ENCODE measurements at regions not wholly inside any gene's neighbourhood (a gene's known extent, or its start where the extent isn't known, plus 50 kb on each side); places are given as distances from the start of the nearest gene placed in this dataset.
"Not testable (repeated sequence)": the region's sequence is repeated elsewhere in the genome, so short reads cannot be mapped to it uniquely, and the experiment has no call there.

- no peaks in the 10 kb centered on the region for H3K4me1 ChIP-seq (ENCODE audit: control insufficient read depth, insufficient read depth, low read length)
- no peak overlapping the region for H3K9ac ChIP-seq (ENCODE audit: low read length)
- H3K27me3 ChIP-seq (ENCODE audit: control insufficient read depth, insufficient read depth, low read length) = no peaks in the 10 kb centered on the region
- H3K4me3 ChIP-seq (ENCODE audit: low read length) = no peak overlapping the region
- no peaks in the 10 kb centered on the region for H3K36me3 ChIP-seq (ENCODE audit: control insufficient read depth, insufficient read depth, low read length)
- no peak overlapping the region for H3K27ac ChIP-seq (ENCODE audit: low read depth, low read length)
These were observed 140.8 kb upstream of the RASA1 start for GRCh38 chr5:87126869-87127268.

GRCh38 chr5:87127426-87127825 lies 140.3 kb upstream of the RASA1 start:
- no peak overlapping the region for H3K27ac ChIP-seq (ENCODE audit: low read depth, low read length)
- H3K9ac ChIP-seq (ENCODE audit: low read length) = no peak overlapping the region
- no peak overlapping the region for H3K4me3 ChIP-seq (ENCODE audit: low read length)
- H3K4me1 ChIP-seq (ENCODE audit: control insufficient read depth, insufficient read depth, low read length) = no peaks in the 10 kb centered on the region
- no peaks in the 10 kb centered on the region for H3K36me3 ChIP-seq (ENCODE audit: control insufficient read depth, insufficient read depth, low read length)
- H3K27me3 ChIP-seq (ENCODE audit: control insufficient read depth, insufficient read depth, low read length) = no peaks in the 10 kb centered on the region

- no peak overlapping the region for H3K27ac ChIP-seq (ENCODE audit: low read depth, low read length)
- H3K4me1 ChIP-seq (ENCODE audit: control insufficient read depth, insufficient read depth, low read length) = no peaks in the 10 kb centered on the region
- no peaks in the 10 kb centered on the region for H3K36me3 ChIP-seq (ENCODE audit: control insufficient read depth, insufficient read depth, low read length)
- no peak overlapping the region for H3K4me3 ChIP-seq (ENCODE audit: low read length)
- no peak overlapping the region for H3K9ac ChIP-seq (ENCODE audit: low read length)
- no peaks in the 10 kb centered on the region for H3K27me3 ChIP-seq (ENCODE audit: control insufficient read depth, insufficient read depth, low read length)
These were observed 139.6 kb upstream of the RASA1 start for GRCh38 chr5:87127956-87128687.

- Histone ChIP-seq H3K27ac (ENCODE audit: low read depth, low read length) (no peak overlapping the region), H3K4me3 (ENCODE audit: low read length) (no peak overlapping the region), H3K4me1 (ENCODE audit: control insufficient read depth, insufficient read depth, low read length) (no peaks in the 10 kb centered on the region), H3K27me3 (ENCODE audit: control insufficient read depth, insufficient read depth, low read length) (no peaks in the 10 kb centered on the region), H3K9ac (ENCODE audit: low read length) (no peak overlapping the region), H3K36me3 (ENCODE audit: control insufficient read depth, insufficient read depth, low read length) (no peaks in the 10 kb centered on the region)
These were observed 138.6 kb upstream of the RASA1 start for GRCh38 chr5:87129046-87129445.

- H3K9ac ChIP-seq (ENCODE audit: low read length) = no peak overlapping the region
- H3K4me1 ChIP-seq (ENCODE audit: control insufficient read depth, insufficient read depth, low read length) = peaks cover under 1% of the 10 kb centered on the region
These were observed 135.0 kb upstream of the RASA1 start for GRCh38 chr5:87132696-87133095.

GRCh38 chr5:87134513-87134912 lies 133.2 kb upstream of the RASA1 start:
- not testable (repeated sequence) for H3K36me3 ChIP-seq (ENCODE audit: control insufficient read depth, insufficient read depth, low read length); H3K9ac ChIP-seq (ENCODE audit: low read length); H3K27ac ChIP-seq (ENCODE audit: low read depth, low read length); H3K27me3 ChIP-seq (ENCODE audit: control insufficient read depth, insufficient read depth, low read length); H3K4me3 ChIP-seq (ENCODE audit: low read length)
- H3K4me1 ChIP-seq (ENCODE audit: control insufficient read depth, insufficient read depth, low read length) = peaks cover 11% of the 10 kb centered on the region

More at GRCh38 chr5:87132696-87133095, 135.0 kb upstream of the RASA1 start:
- Histone ChIP-seq H3K27ac (ENCODE audit: low read depth, low read length) (no peak overlapping the region), H3K4me3 (ENCODE audit: low read length) (no peak overlapping the region), H3K36me3 (ENCODE audit: control insufficient read depth, insufficient read depth, low read length) (no peaks in the 10 kb centered on the region), H3K27me3 (ENCODE audit: control insufficient read depth, insufficient read depth, low read length) (no peaks in the 10 kb centered on the region)

- Histone ChIP-seq H3K4me1 (ENCODE audit: control insufficient read depth, insufficient read depth, low read length) (peaks cover 11% of the 10 kb centered on the region), H3K27ac (ENCODE audit: low read depth, low read length) (peak overlapping the region; percentile 32), H3K9ac (ENCODE audit: low read length) (no peak overlapping the region), H3K4me3 (ENCODE audit: low read length) (peak overlapping the region; percentile 15), H3K27me3 (ENCODE audit: control insufficient read depth, insufficient read depth, low read length) (no peaks in the 10 kb centered on the region), H3K36me3 (ENCODE audit: control insufficient read depth, insufficient read depth, low read length) (no peaks in the 10 kb centered on the region)
These were observed 131.6 kb upstream of the RASA1 start for GRCh38 chr5:87136096-87136495.

GRCh38 chr5:87136733-87137132 lies 130.9 kb upstream of the RASA1 start:
- H3K9ac ChIP-seq (ENCODE audit: low read length) = no peak overlapping the region
- no peak overlapping the region for H3K27ac ChIP-seq (ENCODE audit: low read depth, low read length)

DNA sequence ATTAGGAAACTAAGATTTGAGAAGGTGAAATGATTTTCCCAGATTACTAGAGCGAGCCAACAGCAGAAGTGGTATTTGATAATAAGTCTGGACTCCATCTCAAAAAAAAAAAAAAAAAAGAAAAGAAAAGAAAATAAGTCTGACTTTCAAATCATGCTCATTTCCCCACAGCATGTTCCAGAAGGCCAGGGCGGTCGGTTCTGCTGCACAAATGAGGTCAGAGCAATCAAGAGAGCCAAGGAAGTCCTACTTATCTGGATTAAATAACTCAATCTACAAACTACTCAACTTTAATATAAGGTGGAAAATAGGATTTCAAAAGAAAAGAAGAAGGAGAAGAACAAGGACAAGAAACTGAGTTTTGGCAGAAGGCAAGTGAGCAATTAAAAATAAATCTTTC lies 130.4 kb upstream of the RASA1 start:
- Histone ChIP-seq H3K4me1 (ENCODE audit: control insufficient read depth, insufficient read depth, low read length) (peaks cover 11% of the 10 kb centered on the region), H3K27ac (ENCODE audit: low read depth, low read length) (peak overlapping the region; percentile 32), H3K4me3 (ENCODE audit: low read length) (no peak overlapping the region), H3K27me3 (ENCODE audit: control insufficient read depth, insufficient read depth, low read length) (no peaks in the 10 kb centered on the region), H3K9ac (ENCODE audit: low read length) (no peak overlapping the region), H3K36me3 (ENCODE audit: control insufficient read depth, insufficient read depth, low read length) (no peaks in the 10 kb centered on the region)

More at GRCh38 chr5:87136733-87137132, 130.9 kb upstream of the RASA1 start:
- H3K4me3 ChIP-seq (ENCODE audit: low read length) = no peak overlapping the region
- no peaks in the 10 kb centered on the region for H3K36me3 ChIP-seq (ENCODE audit: control insufficient read depth, insufficient read depth, low read length)
- H3K27me3 ChIP-seq (ENCODE audit: control insufficient read depth, insufficient read depth, low read length) = no peaks in the 10 kb centered on the region
- peaks cover 11% of the 10 kb centered on the region for H3K4me1 ChIP-seq (ENCODE audit: control insufficient read depth, insufficient read depth, low read length)

DNA sequence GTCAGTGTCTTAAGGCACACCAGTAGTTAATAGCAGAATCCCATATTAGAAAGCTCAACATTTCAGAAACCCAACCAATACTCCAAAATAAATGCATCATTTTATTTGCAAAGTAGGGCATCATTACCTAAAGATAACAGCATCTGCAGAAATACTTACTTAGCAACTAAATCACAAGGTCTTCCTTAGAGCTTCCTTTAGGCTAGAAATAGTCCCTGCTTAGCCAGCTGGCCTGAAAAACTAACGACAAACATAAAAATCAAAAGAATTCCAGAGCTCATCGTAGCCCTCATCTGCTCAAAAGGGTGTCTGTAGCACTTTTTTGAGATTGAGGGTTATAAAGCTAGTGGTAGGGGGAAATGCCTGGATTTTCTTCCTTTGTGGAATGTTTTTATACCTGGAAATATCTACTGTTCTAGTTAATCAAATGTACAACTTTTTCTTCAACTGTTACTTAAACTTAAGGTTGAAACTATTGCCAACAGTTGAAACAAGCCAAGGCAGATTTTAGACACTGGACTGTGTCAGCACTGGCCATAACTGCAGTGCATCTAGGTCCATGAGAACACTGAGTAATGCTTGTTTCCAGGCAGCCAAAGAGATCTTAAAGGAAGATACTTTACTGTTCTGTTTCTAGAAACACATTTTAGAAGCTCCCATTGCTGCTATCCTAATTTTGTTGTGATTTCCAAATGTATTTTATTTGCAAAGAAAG lies 129.4 kb upstream of the RASA1 start:
- Histone ChIP-seq H3K4me3 (ENCODE audit: low read length) (no peak overlapping the region), H3K36me3 (ENCODE audit: control insufficient read depth, insufficient read depth, low read length) (no peaks in the 10 kb centered on the region), H3K9ac (ENCODE audit: low read length) (no peak overlapping the region), H3K27ac (ENCODE audit: low read depth, low read length) (peak overlapping the region; percentile 10), H3K4me1 (ENCODE audit: control insufficient read depth, insufficient read depth, low read length) (peaks cover 11% of the 10 kb centered on the region), H3K27me3 (ENCODE audit: control insufficient read depth, insufficient read depth, low read length) (no peaks in the 10 kb centered on the region)

GRCh38 chr5:87139795-87140194 lies 127.9 kb upstream of the RASA1 start:
- no peak overlapping the region for H3K4me3 ChIP-seq (ENCODE audit: low read length)
- H3K27ac ChIP-seq (ENCODE audit: low read depth, low read length) = no peak overlapping the region
- H3K4me1 ChIP-seq (ENCODE audit: control insufficient read depth, insufficient read depth, low read length) = peaks cover 11% of the 10 kb centered on the region
- no peaks in the 10 kb centered on the region for H3K36me3 ChIP-seq (ENCODE audit: control insufficient read depth, insufficient read depth, low read length)
- H3K27me3 ChIP-seq (ENCODE audit: control insufficient read depth, insufficient read depth, low read length) = no peaks in the 10 kb centered on the region
- no peak overlapping the region for H3K9ac ChIP-seq (ENCODE audit: low read length)

DNA sequence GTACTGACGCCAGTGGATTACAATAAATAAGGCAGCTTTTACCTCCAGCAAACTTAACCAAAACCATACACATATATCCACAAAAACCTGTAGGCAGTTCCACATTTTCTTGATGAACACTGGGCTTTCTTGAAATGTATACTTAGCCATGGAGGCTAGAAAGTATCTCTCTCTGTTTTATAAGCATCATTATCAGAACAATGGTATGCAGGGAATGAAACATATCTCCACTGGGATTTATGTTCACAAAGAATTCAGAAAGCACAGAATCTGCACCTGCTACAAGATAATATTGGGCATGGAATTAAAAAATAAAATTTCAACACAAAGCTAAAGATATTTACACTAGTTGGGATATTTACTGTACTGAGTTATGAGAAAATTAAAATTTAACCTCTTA lies 126.1 kb upstream of the RASA1 start:
- H3K36me3 ChIP-seq (ENCODE audit: control insufficient read depth, insufficient read depth, low read length) = no peaks in the 10 kb centered on the region
- peaks cover 11% of the 10 kb centered on the region for H3K4me1 ChIP-seq (ENCODE audit: control insufficient read depth, insufficient read depth, low read length)
- H3K4me3 ChIP-seq (ENCODE audit: low read length) = no peak overlapping the region

GRCh38 chr5:87145853-87146252 lies 121.8 kb upstream of the RASA1 start:
- not testable (repeated sequence) for H3K27me3 ChIP-seq (ENCODE audit: control insufficient read depth, insufficient read depth, low read length); H3K27ac ChIP-seq (ENCODE audit: low read depth, low read length); H3K4me3 ChIP-seq (ENCODE audit: low read length); H3K4me1 ChIP-seq (ENCODE audit: control insufficient read depth, insufficient read depth, low read length); H3K36me3 ChIP-seq (ENCODE audit: control insufficient read depth, insufficient read depth, low read length); H3K9ac ChIP-seq (ENCODE audit: low read length)

More for the DNA sequence above, 126.1 kb upstream of the RASA1 start:
- Histone ChIP-seq H3K27me3 (ENCODE audit: control insufficient read depth, insufficient read depth, low read length) (no peaks in the 10 kb centered on the region), H3K27ac (ENCODE audit: low read depth, low read length) (no peak overlapping the region), H3K9ac (ENCODE audit: low read length) (no peak overlapping the region)

Data from rectal smooth muscle tissue (tissue), 1 donor.